Right hindlimb (tissue), 1 donor: ENCODE measurements at regions not wholly inside any gene's neighbourhood (a gene's known extent, or its start where the extent isn't known, plus 50 kb on each side); places are given as distances from the start of the nearest gene placed in this dataset.

ENCODE experiments used
- DNase-seq: peaks from one replicate; pipeline ENCODE4 v3.0.0-alpha.2; 2018

GRCh38 chr3:175916191-175916934 lies 1057.2 kb downstream of the NAALADL2 start:
- no peak for DNase-seq

GRCh38 chr3:175914785-175915184 lies 1055.7 kb downstream of the NAALADL2 start:
- no peak for DNase-seq

GRCh38 chr3:175913286-175913685 lies 1054.2 kb downstream of the NAALADL2 start:
- no peak for DNase-seq

GRCh38 chr3:175911937-175912336 lies 1052.8 kb downstream of the NAALADL2 start:
- no peak for DNase-seq

- no peak for DNase-seq
These were observed 1043.1 kb downstream of the NAALADL2 start for GRCh38 chr3:175902226-175902625.

GRCh38 chr3:175898194-175898593 lies 1039.1 kb downstream of the NAALADL2 start:
- DNase-seq, result no peak

- DNase-seq, result no peak
These were observed 1037.5 kb downstream of the NAALADL2 start for GRCh38 chr3:175896655-175897054.

- no peak for DNase-seq
These were observed 1036.6 kb downstream of the NAALADL2 start for GRCh38 chr3:175895731-175896130.

GRCh38 chr3:175893566-175893965 lies 1034.4 kb downstream of the NAALADL2 start:
- DNase-seq, result no peak

- DNase-seq, result no peak
These were observed 1030.9 kb downstream of the NAALADL2 start for GRCh38 chr3:175890066-175890465.

GRCh38 chr3:175885231-175885766 lies 1026.2 kb downstream of the NAALADL2 start:
- DNase-seq, result peak; percentile 31

- no peak for DNase-seq
These were observed 1020.3 kb downstream of the NAALADL2 start for GRCh38 chr3:175879417-175879816.

GRCh38 chr3:175869404-175869803 lies 1010.3 kb downstream of the NAALADL2 start:
- DNase-seq, result no peak

- no peak for DNase-seq
These were observed 1009.5 kb downstream of the NAALADL2 start for GRCh38 chr3:175868626-175869025.

GRCh38 chr3:175865724-175866123 lies 1006.6 kb downstream of the NAALADL2 start:
- DNase-seq, result no peak

GRCh38 chr3:175861916-175862315 lies 1002.8 kb downstream of the NAALADL2 start:
- no peak for DNase-seq
